Hepatocyte (in vitro differentiated cells): ENCODE measurements at regions not wholly inside any gene's neighbourhood (a gene's known extent, or its start where the extent isn't known, plus 50 kb on each side); places are given as distances from the start of the nearest gene placed in this dataset.

Experiments
- CTCF ChIP-seq: fragments of 200-600 bp; sonication (generic); IDR thresholded peaks from 2 replicates; pipeline ENCODE4 v1.5.1; 2016; ENCODE audit warnings: antibody characterized with exemption, mild to moderate bottlenecking; ENCODE audit not compliant: poor library complexity
- EZH2phosphoT487 ChIP-seq: fragments of 200-600 bp; sonication (generic); IDR thresholded peaks from one replicate; pipeline ENCODE4 v1.6.1; 2018; ENCODE audit warnings: antibody characterized with exemption, mild to moderate bottlenecking, low read depth, moderate library complexity; ENCODE audit not compliant: unreplicated experiment, severe bottlenecking

DNA sequence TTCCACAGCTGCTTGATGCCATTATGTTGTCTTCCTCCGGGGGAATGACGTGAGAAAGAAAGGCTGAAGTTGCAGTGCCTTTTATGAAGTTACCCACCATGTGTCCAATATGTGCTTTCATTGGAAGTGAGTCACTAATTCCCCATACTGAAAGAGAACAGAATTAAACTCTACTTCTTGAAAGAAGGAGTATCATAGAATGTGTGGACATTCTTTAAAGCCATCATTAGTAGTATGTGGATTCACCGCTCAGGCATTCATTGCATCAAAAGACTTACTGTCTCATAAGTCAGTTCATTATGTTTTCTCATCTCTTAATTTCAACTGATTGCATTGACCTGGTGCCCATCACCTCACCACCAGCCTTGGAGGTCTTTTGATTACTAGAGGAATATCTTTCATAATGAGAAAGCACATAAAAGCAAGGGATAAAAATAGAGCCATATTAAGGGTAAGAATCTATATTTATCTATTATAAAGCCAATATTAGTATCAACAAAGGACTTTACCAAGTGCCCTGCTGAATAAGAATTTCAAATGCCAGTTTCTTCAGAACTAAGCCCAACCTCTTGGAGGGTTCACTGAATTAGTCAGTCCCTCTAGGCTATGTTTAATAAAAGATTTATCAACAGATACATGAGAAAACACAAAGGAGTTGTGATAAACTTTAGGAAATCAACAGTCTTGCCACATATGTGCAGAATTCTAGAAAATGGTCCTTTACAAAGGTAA, 516.1 kb downstream of the NTRK2 start:
- TF ChIP-seq CTCF (no peak), EZH2phosphoT487 (no peak)
